Stimulated activated naive CD4-positive, alpha-beta T cell treated with Interleukin-2 at 50 U/mL for 16 hours (primary cell): ENCODE measurements at regions not wholly inside any gene's neighbourhood (a gene's known extent, or its start where the extent isn't known, plus 50 kb on each side); places are given as distances from the start of the nearest gene placed in this dataset.
"Not testable (repeated sequence)": the region's sequence is repeated elsewhere in the genome, so short reads cannot be mapped to it uniquely, and the experiment has no call there.

Source experiments
- DNase-seq: peaks from one replicate; lab custom pipeline; 2025; lab: John Stamatoyannopoulos, UW

DNA sequence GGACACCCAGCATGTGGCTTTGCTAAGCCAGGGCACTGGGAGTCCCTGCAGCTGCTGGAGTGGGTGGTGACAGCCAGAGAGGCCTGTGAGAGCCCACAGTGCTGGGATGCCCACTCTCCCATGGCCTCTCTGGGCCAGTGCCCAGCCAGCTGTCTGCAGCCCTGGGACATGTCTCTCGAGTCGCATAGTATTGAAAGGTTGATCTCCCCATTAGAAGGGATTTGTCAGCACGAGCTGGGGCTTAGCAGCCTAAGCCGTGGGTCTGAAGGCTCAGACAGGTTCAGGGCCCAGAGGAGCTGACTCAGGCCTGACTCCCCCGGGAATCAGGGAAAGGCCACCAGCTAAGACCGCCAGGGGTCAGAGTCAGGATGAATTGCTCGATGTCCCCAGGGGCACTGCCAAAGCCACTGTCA is 53.5 kb downstream of the FOXD2 start:
- DNase-seq = no peak

DNA sequence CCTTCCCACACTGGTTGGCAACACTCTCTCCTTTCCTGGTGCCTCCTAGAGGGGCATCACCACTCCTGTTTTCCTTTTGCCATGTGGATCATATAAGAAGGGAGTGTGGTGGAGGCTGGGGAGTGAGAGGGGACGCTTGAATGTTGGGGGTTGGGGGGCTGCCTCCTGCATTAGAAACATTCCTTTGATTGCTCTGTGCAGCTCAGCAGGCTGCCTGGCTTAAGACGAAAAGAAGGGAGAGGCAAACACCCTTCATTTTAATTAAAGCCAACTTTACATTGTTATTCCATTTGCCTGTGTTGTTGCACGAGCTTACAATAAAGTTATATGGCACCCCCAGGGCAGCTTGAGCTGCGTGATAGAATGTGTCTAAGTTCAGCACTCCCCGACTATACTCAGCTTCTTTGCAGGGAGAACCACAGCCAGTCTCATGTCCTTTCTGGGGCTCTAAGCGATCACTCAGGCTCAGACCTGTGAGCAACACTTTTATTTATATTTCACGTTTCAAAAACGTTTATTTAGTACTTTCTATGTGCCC is 57.4 kb downstream of the FOXD2 start:
- no peak for DNase-seq

DNA sequence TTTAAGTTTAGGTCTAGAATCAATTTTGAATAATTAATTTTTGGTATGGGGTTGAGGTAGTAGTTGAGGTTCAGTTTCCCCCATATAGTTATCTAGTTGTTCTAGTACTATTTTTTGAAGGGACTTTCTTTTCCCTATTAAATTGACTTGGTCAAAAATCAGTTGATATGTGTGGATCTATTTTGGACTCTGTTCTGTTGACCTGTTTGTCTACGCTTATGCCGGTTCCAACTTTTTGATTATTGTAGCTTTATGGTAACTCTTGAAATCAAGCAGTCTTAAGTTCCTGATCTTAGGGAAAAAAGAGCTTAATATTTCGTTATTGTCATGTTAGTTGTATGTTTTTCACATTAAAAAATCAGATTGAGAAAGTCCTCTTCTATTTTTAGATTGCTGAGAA is 60.7 kb downstream of the FOXD2 start:
- no peak for DNase-seq

DNA sequence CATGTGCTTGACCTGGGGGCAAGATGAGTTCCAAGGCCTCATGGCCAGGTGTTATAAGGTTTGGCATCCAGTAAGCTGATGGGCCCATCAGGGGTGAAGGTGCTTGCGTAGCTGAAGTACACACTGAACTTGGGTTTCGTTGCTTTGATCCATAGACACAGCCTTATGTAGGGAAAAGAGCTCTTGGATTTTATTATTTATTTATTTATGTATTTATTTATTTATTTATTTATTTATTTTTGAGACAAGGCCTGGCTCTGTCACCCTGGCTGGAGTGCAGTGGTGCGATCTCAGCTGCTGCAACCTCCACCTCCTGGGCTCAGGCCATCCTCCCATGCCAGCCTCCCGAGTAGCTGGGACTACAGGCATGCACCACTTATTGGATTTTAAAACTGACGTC is 63.2 kb downstream of the FOXD2 start:
- DNase-seq = no peak

DNA sequence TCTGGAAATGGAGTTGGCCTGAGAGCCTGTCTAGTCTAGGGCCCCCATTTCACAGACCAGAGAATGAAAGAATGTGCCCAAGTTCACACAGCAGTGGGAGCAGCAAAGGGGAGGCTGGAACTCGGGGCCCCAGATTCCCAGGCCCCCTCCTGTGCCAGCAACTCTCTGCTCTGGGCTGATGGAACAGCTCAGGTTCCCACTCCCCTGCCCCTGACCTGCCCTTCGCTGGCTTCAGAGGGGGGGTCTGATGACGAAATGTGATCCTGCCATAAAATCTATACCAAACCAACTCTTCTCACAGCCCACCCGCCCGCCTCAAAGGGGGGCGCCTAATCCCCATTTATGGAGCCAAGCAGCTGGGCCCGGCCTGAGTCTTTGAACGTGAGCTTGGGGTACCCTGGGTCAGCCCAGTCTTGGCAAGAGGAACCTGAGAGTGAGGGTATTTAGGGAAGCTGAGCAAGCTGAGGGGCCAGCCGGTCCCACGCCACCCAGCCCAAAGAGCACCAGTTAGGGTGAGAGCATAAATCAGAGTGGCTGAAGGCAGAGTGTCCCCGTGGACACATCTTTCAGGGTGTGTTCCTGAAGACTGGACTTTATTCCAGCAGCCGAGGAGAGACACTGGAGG is 65.0 kb downstream of the FOXD2 start:
- no peak for DNase-seq

DNA sequence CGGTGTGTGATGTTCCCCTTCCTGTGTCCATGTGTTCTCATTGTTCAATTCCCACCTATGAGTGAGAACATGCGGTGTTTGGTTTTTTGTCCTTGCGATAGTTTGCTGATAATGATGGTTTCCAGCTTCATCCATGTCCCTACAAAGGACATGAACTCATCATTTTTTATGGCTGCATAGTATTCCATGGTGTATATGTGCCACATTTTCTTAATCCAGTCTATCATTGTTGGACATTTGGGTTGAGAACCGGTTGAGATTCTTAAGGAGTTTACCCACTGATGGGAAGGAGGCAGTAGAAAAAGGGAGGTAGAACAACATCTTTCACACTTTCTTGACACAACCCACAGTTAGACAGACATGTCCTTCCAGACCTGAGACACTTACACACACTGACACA is 67.0 kb downstream of the FOXD2 start:
- DNase-seq = not testable (repeated sequence)

DNA sequence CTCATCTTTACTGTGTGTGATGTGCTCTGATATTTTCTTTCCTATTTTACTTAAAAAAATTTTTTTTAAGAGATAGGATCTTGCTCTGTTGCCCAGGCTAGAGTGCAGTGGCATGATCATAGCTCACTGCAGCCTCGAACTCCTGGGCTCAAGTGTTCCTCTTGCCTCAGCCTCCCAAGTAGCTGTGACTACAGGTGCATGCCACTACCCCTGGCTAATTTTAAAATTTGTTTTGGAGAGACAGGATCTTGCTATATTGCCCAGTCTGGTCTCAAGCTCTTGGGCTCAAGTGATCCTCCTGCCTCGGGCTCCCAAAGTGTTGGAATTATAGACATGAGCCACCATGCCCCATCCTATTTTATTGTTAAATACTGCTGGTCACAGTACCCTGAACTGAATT is 67.4 kb downstream of the FOXD2 start:
- no peak for DNase-seq

DNA sequence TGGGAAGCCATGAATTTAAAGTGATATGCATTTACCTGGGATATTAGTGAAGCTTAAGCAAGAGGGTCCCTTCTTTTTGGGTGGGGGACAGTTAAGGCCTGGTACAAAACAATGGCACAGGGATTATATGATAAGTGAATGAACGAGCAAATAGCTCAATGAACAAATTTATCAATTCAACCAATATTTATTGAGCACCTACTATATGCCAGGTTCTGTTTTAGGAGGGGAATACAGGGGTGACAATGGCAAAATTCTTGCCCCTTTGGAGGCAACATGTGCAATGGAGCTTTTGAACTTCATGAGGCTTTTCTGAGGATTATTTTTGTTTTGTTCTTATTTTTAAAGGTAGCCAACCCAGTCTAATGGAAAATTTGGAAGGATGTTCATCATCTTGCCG is 68.2 kb downstream of the FOXD2 start:
- no peak for DNase-seq

DNA sequence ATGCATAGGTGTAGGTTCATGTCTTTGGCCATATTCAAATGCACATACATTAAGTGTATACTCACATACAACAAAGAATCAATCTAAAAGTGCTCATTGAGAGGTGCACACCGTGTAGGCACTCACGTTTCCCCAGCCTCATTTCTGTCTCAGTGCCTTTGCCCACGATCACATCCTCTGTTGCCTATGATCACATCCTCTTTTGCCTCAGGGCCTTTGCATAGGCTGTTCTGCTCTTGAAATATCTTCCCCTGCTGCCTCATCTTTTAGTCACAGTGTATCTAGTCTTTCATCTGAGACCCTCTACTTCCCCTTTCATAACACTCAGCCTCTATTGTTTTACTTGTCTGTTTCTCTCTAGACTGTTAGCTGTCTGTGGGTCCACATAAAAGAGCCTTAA is 69.3 kb downstream of the FOXD2 start:
- DNase-seq = no peak

DNA sequence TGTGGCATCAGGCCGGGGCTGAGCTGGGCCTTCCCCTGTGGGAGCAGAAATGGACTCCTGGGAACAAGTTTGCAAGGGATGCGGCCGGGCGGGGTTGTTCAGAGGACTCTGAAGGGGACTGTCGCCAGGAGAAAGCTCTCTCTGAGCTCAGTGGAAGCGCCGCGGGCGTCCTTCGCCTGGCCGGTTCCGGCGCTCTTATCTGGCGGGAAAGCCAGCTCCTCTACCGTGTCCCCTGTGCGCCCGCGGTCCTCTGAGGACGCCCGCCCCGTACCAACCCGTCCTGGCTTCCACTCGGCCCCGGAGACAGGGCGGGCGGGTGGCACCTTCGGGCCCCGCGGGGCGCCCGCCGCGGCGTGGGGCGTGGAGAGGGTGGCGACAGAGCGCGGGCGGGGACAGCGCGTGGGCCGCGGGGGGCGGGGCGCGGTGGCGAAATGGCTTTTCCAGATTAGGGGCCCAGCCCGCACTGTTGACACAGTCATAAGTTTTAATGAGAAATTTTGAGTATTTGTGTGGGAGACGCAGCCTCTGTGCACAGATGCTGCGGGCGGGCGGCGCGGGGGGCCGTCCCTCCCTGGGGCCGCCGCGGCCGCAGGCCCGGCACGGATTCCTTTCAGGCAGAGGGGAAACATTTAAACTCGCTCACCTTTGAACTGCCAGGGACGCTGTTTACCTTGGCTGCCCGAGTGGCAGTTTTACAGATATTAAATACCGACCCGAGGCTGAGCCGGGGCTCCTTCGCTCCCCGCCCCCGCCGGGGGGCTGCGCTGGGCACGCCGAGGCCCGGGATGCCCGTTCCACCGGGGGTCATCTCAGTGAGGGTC is 70.2 kb downstream of the FOXD2 start:
- DNase-seq = peak; percentile 13

DNA sequence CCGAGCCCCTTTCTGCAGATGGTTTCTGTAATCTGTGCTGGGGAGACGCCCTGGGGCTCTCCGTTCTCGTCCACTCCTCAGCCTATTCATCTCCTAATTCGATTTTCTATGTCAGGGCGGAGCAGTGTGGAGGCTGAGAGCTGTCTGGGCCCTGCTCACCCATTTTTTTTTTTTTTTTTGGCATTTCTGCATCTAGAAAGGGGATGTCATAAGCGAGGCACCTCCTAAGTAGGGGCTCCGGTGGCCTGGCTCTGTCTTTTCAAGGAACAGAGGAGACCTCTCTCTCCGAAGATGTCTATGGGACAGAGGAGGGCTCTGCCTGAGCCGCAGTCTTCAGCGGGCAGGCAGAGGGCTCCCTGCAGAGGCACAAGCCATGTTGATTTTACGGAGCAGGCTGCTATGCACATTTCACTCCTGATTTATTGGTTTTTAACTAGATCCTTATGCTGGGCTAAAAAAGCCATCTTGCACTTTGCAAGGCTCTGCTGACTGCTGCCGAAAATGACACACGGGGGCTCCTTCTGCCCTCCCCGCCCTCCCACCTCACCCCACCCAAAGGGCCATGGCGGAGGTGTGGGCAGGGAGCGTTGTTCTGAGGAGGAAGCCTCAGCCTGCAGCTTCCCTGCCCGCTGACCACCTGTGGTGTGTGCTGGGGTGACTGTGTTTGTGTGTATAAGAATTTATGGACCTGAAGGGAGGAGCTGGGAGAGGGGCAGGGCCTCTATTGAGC is 71.0 kb downstream of the FOXD2 start:
- DNase-seq = no peak

DNA sequence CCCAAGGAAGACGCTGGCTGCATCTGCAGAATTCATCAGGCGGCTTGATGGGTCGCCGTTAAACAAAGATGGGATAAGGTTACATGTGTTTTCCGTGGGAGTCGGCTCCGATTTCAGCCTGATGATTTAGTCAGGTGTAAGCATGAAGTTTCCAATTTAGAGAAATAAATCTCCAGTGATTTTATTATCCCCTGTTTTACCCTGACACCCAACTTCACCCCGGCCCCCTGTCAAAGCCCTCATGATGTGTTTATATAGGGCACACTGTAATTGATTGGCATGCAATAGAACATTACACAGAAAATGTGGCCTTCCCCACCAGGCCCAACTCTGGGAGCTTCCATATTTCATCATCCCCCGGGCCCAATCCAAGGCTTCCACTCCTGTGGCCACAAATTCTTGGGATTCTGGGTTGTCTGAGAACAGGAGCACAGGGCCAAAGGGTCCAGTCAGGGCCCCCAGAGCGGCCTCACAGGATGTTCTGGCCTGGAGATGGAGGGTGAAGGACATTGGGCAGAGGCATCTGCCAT is 72.5 kb downstream of the FOXD2 start:
- DNase-seq = no peak

DNA sequence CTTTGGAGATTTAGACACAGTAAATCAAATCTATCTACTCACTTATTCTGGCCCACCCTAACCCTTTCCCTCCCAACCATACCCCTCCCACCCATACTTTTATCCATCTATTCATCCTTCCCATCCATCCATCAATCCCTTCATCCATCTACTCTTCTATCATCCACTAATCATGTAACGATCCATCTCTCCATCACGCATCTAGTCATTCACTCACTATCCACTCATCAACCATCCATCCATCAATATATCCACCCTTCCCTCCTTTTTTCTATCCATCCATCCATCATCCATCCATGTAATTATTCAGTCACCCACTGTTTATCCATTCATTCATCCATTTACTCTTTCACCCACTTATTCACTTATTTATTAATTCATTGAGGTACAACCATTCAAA is 74.0 kb downstream of the FOXD2 start:
- DNase-seq = no peak

DNA sequence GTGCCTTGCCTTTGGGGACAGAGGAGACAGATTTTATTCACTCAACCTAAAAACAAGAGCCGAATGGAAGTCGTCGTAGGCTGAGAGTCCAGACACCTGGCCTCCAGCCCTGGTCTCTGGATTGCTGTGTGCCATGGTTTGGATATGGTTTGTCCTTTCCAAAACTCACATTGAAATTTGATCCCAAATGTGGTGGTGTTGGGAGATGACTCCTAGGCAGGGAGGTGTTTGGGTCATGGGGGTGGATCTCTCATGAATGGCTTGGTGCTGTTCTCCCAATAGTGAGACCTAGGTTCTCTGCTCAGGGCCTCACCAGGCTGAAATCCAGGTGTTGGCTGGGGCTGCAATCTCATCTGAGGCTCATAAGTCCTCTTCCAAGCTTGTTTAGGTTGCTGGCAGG is 75.5 kb downstream of the FOXD2 start:
- no peak for DNase-seq

DNA sequence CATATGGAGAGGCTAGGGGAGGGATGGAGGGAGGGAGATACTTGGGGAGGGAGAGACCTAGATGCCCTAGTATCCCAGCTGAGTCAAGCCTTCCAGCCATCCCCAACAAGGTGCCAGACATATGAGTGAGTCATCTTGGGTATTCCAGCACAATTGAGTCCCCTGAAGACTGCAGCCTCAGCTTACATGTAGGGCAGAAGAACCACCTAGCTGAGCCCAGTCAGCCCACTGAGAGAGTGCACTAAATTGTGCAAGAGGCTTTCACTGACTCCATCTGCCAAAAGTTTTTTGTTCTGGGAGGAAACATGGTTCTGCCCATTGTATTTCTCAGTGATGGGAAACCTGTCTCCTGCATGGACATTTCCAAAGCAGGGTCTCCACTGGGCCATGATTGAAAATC is 76.4 kb downstream of the FOXD2 start:
- no peak for DNase-seq

DNA sequence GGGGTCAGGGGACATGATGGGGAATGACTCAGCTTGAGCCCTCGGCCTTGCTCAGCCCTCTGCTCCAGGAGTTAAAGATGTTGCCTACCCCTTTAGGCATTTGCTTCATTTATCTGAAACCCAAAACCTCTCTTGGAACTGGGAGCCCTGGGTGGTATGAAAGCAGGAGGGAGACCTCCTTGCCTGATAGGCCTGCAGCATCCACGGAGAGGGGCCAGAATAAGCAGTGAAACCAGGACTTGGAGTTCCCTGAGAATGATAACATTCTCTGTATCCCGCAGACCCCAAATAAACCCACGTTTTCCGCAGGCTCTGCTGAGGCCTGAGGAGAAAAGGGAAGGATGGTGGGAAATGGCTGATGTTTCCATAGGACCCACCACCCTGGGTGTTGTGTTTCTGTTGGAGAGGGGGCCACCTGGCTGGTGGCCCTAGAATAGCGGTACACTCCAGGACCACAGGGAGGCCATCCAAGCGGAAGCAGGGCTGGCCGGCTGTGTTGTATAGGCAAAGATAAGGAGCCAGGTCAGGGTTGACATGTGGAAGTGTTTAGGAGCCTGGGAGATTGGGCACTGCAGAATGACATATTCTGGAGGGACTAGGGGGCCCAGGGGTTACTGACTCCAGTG is 77.4 kb downstream of the FOXD2 start:
- DNase-seq = no peak

DNA sequence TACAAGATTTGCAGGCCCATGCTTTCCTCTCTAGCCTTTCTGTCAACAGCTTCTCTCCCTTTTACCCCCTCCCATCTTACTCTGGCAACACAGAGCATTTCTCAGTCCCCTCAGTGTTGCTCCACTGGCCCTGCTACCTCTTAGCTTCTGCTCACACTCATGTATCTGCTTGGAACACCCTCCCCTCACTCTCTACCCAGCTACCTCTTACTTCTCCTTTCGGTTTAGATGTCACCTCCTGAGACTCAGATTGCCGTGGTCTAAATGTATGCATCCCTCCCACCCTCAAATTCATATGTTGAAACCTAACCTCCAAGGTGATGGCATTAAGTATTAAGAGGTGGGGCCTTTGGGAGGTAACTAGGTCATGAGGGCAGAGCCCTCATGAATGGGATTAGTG is 80.1 kb downstream of the FOXD2 start:
- no peak for DNase-seq

DNA sequence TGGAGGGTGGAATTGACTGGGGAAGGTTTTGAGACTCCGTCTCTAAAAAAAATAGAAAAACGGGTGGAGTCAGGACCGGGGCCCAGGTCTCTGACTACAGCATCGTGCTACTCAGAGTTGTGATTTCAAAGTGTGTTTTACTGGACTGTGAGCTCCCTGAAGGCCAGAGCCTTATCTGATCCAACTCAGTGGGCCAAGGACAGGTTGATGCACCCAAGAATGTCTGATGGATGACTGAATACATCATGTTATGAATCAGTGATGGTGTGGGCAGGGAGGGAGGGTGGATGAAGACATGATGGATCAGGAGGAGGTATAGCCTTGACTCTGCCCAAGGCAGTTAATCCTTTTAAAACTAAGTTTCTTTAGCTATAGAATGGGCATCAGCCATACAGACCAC is 81.6 kb downstream of the FOXD2 start:
- no peak for DNase-seq

DNA sequence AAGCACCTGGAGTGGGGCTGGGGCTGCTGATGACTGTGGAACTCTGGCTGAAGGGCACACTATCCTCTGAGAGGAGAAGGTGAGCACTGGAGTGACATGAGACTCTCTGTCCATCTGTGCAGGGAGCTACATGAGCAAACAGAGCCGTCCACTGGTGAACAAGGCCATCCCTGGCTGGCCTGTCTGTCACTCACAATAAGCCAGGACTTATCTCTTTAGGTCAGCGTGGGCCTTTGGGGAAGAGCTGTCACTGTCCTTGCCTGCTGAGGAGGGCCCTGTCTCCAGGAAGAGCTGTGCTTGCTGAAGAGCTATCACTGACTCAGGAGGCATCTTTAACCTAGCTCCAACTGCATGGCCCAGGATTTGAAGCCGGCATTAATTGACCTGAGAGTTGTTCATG is 82.1 kb downstream of the FOXD2 start:
- DNase-seq = no peak

DNA sequence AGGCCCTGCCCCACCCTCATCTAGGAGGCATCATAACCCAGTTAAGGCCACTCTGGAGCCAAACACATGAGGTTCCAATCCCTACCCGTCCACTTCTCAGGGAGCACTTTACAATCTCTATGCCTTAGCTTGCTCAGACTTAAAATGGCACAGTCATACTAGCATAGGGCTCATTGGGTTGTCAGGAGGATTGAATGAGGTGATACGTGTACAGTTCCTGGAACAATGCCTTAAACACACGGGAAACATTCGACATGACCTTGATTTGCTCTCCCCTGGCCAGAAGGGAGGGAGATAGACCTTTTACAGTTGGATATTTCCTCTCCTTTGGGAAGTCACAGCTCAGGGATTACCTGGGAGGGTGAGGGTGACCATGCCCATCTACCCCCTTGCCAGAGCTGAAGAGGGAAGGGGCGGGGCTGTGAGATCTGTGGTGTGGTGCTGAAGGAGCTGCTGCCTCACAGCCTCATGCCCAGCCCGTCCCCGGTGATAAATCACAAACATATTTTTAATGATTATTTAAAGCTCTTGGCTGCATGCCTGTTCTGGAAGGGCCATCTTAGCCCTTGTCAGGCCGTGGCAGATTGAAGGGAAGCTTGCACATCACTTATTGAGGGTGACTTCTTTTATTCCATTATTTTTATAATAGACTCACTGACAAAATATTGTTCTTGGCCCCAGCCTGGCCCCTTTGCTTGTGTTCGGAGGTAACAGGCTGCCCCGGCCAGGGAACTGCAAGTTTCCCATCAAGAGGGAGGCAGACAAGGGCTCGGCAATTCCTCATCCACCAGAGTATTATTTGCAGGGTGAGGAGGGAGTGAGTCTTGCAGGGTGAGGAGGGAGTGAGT is 83.4 kb downstream of the FOXD2 start:
- no peak for DNase-seq
